ENCODE measurements at regions not wholly inside any gene's neighbourhood (a gene's known extent, or its start where the extent isn't known, plus 50 kb on each side); places are given as distances from the start of the nearest gene placed in this dataset.
"Not testable (repeated sequence)": the region's sequence is repeated elsewhere in the genome, so short reads cannot be mapped to it uniquely, and the experiment has no call there.

- no peak for DNase-seq
Observed at GRCh38 chrX:56130436-56130835, 101.7 kb upstream of the KLF8 start.

DNA sequence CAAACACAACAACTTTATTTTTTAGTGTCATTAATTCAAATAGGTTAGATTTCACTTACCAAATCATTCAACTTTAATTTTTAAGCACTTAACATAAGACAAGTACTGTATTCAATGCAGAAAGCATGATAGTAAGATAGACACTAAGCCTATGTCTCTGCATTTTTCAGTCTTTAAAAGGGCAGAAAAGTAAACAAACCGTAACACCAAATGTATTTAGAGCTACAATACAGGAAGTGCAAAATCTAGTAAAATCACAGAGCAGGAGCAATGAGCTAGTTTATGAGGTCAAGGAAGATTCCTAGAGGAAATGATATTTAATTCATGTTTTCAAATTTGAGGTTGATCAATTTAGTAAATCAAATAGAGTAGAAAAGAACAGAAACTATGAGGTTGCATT lies 68.0 kb upstream of the KLF8 start:
- not testable (repeated sequence) for DNase-seq
